Stimulated activated naive CD8-positive, alpha-beta T cell treated with anti-CD3 and anti-CD28 coated beads, Interleukin-15, Interleukin-2, amounts not matched to agents 100 ng/mL and 50 ng/mL, for 24 hours (primary cell): ENCODE measurements at regions not wholly inside any gene's neighbourhood (a gene's known extent, or its start where the extent isn't known, plus 50 kb on each side); places are given as distances from the start of the nearest gene placed in this dataset.
A peak's percentile ranks its signal among the peaks of the same experiment; 100 is the strongest.
"Not testable (repeated sequence)": the region's sequence is repeated elsewhere in the genome, so short reads cannot be mapped to it uniquely, and the experiment has no call there.

Experiments
- H3K27ac Mint-ChIP-seq: one replicate; pipeline ENCODE4 v1.8.0; 2021; ENCODE audit warnings: mild to moderate bottlenecking, mixed read lengths
- H3K27me3 Mint-ChIP-seq: one replicate; pipeline ENCODE4 v1.8.0; 2021; ENCODE audit warnings: mixed read lengths
- H3K36me3 Mint-ChIP-seq: one replicate; pipeline ENCODE4 v1.8.0; 2021; ENCODE audit warnings: low read depth, mixed read lengths
- H3K4me1 Mint-ChIP-seq: one replicate; pipeline ENCODE4 v1.8.0; 2021; ENCODE audit warnings: low read depth, mixed read lengths
- H3K4me3 Mint-ChIP-seq: one replicate; pipeline ENCODE4 v1.8.0; 2021; ENCODE audit warnings: mild to moderate bottlenecking, mixed read lengths
- H3K9me3 Mint-ChIP-seq: one replicate; pipeline ENCODE4 v1.8.0; 2021; ENCODE audit warnings: mixed read lengths

DNA sequence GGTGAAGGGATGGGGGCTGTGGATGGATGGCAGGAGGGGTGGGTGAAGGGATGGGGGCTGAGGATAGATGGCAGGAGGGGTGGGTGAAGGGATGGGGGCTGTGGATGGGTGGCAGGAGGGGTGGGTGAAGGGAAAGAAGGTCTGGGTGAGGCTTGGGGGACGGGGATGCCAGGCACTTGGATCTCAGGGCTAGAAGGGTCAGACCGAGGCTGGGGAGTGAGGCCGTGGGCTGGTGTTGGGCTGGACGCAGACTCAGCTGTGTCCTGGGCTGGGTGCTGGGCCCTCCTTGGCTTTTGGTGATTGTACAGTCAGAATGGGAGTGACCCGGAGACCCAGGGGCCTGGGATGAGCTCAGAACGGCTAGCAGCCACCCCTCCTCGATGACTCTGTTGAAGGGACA, 192.4 kb downstream of the TMEM121 start:
- H3K27ac Mint-ChIP-seq, H3K27me3 Mint-ChIP-seq, H3K4me1 Mint-ChIP-seq, H3K36me3 Mint-ChIP-seq, H3K4me3 Mint-ChIP-seq, H3K9me3 Mint-ChIP-seq: not testable (repeated sequence)

DNA sequence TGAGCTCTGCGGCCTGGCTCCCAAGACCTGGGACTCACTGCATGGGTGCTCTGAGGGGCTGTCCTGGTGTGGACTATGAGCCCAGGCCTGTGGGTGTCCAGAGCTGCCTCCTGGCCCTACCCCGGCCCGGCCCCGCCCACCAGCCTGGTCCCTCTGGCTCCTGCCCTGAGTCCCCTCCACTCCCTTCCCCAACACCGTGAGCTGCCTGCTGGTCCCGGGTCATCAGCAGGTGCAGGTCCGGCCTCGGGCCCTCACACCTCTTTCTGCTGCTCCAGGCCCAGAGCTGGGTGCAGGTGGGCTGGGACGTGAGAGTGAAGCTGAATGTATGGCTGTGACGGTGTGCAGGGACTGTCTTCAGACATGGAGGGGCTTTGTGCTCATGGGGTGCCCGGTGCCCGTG, 193.7 kb downstream of the TMEM121 start:
- not testable (repeated sequence) for H3K27me3 Mint-ChIP-seq, H3K9me3 Mint-ChIP-seq, H3K4me3 Mint-ChIP-seq, H3K27ac Mint-ChIP-seq, H3K36me3 Mint-ChIP-seq, H3K4me1 Mint-ChIP-seq

- H3K27me3 Mint-ChIP-seq, H3K36me3 Mint-ChIP-seq, H3K9me3 Mint-ChIP-seq, H3K4me1 Mint-ChIP-seq, H3K4me3 Mint-ChIP-seq, H3K27ac Mint-ChIP-seq: not testable (repeated sequence)
These were observed 194.6 kb downstream of the TMEM121 start for GRCh38 chr14:105720852-105721601.

DNA sequence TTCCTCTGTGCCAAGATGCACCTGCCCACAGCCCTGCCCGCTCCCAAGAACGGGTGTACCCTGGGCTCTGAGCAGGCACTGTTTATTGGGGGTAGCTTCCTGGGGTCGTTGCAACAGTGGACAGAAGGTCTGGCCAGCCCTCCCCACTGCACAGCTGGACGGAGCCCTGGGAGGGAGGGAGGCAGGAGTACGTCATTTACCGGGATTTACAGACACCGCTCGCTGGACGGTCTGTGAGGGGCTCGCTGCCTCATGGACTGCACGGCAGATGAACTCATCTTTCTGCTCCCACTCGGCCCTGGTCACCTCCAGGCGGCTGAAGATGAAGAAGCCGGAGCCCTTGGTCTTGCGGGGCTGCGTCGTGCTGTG, 195.2 kb downstream of the TMEM121 start:
- not testable (repeated sequence) for H3K36me3 Mint-ChIP-seq, H3K4me3 Mint-ChIP-seq, H3K27ac Mint-ChIP-seq, H3K9me3 Mint-ChIP-seq, H3K4me1 Mint-ChIP-seq, H3K27me3 Mint-ChIP-seq

GRCh38 chr14:105721996-105722709, 195.8 kb downstream of the TMEM121 start:
- H3K27me3 Mint-ChIP-seq, H3K4me3 Mint-ChIP-seq: not testable (repeated sequence)

DNA sequence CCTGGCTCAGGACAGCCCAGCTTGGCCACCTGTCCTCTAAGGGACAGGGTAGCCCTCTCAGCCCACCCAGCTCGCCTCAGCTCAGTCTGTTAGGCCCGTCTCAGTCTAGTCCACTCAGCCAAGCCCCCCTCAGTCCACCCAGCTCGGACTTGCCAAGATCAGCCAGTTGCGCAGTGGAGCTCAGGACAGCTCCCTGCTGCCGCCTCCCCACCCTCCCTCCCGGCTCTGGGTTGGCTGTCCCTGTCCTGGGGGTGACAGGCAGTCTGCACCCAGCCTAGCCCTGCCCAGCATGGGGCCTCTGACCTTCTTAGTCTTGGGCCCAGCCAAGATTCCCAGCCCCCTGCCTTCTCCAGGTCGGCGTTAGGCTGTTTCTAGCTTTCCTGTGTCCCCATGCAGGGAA, 196.9 kb downstream of the TMEM121 start:
- not testable (repeated sequence) for H3K27ac Mint-ChIP-seq, H3K27me3 Mint-ChIP-seq, H3K9me3 Mint-ChIP-seq, H3K4me3 Mint-ChIP-seq, H3K36me3 Mint-ChIP-seq, H3K4me1 Mint-ChIP-seq

More at GRCh38 chr14:105721996-105722709, 195.8 kb downstream of the TMEM121 start:
- not testable (repeated sequence) for H3K36me3 Mint-ChIP-seq, H3K9me3 Mint-ChIP-seq, H3K4me1 Mint-ChIP-seq, H3K27ac Mint-ChIP-seq

DNA sequence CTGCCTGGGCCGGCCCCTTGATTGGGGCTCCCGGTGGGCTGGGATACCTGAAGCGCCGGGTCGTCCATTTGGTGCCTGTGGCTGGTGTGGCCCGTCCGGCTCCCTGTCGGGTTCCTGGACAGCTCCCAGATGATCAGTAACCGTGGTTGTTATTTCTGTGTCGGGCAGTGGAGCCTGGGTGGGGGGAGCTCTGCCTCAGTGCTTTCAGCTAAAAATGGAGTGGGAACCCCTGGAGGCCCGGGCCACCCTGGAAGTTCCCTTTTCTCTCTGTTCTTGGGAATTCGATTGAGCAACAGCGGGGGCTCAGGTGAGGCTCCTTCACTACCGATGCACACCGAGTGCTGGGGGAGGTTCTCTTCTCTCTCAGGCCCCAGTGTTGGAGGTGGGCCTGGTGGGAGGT, 197.4 kb downstream of the TMEM121 start:
- H3K4me1 Mint-ChIP-seq, H3K36me3 Mint-ChIP-seq, H3K27me3 Mint-ChIP-seq, H3K9me3 Mint-ChIP-seq, H3K4me3 Mint-ChIP-seq, H3K27ac Mint-ChIP-seq: not testable (repeated sequence)

DNA sequence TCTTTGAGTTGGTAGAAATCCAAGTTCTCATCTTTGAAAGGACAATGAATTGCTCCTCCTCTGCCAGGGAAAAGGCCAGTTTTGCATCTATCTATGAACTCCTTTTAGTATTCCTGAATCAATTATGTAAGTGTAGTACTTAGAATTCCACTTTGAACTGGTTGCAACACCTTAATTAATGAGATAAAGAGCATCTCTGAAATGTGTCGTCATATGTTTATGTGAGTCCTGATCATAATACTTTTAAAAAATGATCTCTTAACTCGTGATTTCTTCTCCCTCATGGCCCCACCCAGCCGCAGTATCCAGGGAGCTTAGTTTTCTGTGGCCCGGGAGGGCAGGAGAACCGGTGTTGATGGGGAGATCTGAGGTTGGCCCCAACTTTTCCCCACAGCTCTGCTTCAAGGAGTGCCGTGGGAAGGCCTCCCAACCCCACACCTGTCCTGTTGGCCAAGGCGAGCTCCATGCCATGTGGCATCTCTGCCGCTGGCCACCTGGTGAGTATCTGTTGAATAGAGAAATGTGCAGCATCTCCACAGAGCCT, 203.5 kb downstream of the TMEM121 start:
- H3K4me1 Mint-ChIP-seq, H3K4me3 Mint-ChIP-seq, H3K27ac Mint-ChIP-seq, H3K36me3 Mint-ChIP-seq, H3K27me3 Mint-ChIP-seq, H3K9me3 Mint-ChIP-seq: not testable (repeated sequence)

DNA sequence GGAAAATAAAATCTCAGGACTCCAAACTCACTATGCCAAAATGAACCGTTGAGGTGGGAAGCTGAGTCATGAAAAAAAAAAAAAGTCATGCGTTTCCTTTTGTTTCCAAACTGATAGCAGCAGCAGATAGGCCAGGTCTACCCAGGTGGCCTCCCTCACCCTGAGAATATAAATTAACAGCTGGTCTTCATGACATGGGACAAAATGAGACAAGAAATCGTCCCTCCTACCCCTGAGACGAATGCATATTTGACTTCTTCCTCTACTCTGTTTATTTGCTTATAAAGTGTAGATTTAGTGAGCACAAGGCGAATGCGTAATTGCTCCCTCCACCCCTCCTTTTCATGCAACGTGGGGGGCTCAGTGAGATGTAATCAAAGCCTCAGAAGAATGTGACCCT, 204.3 kb downstream of the TMEM121 start:
- H3K27ac Mint-ChIP-seq, H3K27me3 Mint-ChIP-seq, H3K4me1 Mint-ChIP-seq, H3K36me3 Mint-ChIP-seq, H3K9me3 Mint-ChIP-seq, H3K4me3 Mint-ChIP-seq: not testable (repeated sequence)

- H3K36me3 Mint-ChIP-seq, H3K4me3 Mint-ChIP-seq, H3K27ac Mint-ChIP-seq, H3K4me1 Mint-ChIP-seq, H3K27me3 Mint-ChIP-seq, H3K9me3 Mint-ChIP-seq: not testable (repeated sequence)
These were observed 205.0 kb downstream of the TMEM121 start for GRCh38 chr14:105731221-105731985.

DNA sequence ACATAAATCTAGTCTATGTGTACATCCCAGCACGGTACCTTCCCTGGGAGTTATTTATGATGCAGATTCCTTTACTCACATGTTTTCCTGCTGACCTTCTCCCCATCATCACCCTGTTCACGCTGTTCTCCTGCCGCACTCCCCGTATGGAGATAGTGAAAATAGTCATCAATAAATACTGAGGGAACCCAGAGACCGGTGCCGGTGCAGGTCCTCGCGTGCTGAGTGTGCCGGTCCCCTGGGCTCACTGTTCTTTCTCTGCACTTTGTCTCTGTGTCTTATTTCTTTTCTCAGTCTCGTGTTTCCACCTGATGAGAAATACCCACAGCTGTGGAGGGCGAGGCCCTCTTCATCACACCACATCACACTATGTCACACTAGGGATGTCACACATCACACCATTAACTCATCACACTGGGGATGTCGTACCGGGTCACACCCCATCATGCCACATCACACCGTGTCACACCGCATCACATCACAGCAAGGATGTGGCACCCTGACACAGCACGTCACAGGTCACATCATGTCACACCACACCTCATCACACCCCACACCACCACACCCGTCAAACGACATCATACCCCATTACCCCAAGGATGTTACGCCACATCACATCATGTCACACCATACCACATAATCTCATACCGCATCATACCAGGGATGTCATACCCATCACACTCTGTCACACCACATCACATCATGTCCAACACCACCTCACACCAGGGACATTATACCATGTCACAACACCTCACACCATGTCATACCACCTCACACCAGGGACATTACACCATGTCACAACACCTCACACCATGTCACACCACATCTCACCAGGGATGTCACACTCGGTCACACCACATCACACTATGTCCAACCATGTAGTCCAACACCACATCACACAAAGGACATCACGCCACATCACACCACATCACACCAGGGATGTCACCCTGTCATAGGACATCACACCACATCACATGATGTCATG, 207.0 kb downstream of the TMEM121 start:
- Mint-ChIP-seq H3K4me3 (no peak overlapping the region), H3K9me3 (peaks cover 1% of the 10 kb centered on the region), H3K36me3 (no peaks in the 10 kb centered on the region), H3K27me3 (peaks cover 5% of the 10 kb centered on the region), H3K4me1 (no peaks in the 10 kb centered on the region), H3K27ac (peak overlapping the region; percentile 16)

DNA sequence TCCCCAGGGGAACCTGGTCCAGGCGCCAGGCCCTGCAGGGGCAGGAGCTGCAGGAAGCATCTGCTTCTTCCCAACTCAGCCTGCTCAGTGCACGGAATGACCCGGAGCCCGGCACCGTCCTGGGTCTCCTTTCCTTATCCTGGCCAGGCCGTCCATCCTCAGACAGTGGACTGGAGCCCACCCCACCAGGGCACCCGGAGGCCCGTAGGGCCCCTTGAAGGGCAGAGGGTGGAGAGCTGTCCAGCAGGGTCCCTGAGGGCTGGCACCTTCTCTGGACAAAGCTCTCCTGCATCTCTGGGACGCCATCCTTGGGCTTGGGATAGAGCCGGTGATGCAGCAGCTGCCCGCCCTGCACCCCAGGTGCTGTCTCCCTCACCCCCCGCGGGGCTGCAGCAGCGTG, 207.9 kb downstream of the TMEM121 start:
- H3K27me3 Mint-ChIP-seq, H3K36me3 Mint-ChIP-seq, H3K4me1 Mint-ChIP-seq, H3K9me3 Mint-ChIP-seq, H3K27ac Mint-ChIP-seq, H3K4me3 Mint-ChIP-seq: not testable (repeated sequence)

- H3K4me1 Mint-ChIP-seq, H3K9me3 Mint-ChIP-seq, H3K36me3 Mint-ChIP-seq, H3K27me3 Mint-ChIP-seq, H3K4me3 Mint-ChIP-seq, H3K27ac Mint-ChIP-seq: not testable (repeated sequence)
These were observed 209.9 kb downstream of the TMEM121 start for GRCh38 chr14:105736331-105736730.

DNA sequence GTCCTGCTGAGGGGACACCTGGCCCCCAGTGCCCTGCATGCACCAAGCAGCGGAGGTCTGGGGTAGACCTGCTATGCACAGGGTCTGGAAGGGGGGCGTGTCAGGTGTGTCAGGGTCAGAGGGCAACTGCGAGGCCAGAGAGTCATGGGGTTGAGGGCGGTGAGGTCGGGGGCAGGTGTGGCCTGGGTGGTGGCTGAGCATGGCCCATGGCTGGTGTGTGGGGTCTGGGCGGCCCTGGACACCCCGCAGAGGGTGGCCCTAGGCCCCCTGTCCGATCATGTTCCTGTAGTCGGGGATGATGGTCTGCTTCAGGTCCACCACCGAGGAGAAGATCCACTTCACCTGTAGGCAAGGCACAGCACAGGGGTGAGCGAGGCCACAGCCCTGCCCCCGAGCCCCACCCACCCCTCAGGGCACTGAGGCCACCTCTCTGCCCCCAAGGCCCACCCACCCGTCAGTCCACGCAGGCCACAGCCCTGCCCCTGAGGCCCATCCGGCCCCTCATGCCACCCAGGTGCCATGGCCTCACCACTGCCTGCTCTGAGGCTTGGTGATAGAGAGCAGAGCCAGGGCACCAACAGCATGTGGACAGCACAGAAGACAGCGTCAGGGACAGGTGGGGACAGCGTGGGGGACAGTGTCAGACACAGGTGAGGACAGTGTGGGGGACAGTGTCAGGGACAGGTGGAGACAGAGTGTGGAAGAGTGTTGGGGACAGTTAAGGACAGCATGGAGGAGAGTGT, 211.3 kb downstream of the TMEM121 start:
- H3K4me3 Mint-ChIP-seq: no peak overlapping the region

More for the DNA sequence above, 211.3 kb downstream of the TMEM121 start:
- H3K27me3 Mint-ChIP-seq: no peaks in the 10 kb centered on the region
- H3K9me3 Mint-ChIP-seq: no peaks in the 10 kb centered on the region
- H3K27ac Mint-ChIP-seq: no peak overlapping the region
- H3K36me3 Mint-ChIP-seq: no peaks in the 10 kb centered on the region
- H3K4me1 Mint-ChIP-seq: no peaks in the 10 kb centered on the region
